Activated effector memory CD4-positive, alpha-beta T cell treated with Interleukin-2 at 50 U/mL for 16 hours (primary cell): ENCODE measurements at regions not wholly inside any gene's neighbourhood (a gene's known extent, or its start where the extent isn't known, plus 50 kb on each side); places are given as distances from the start of the nearest gene placed in this dataset.
"Not testable (repeated sequence)": the region's sequence is repeated elsewhere in the genome, so short reads cannot be mapped to it uniquely, and the experiment has no call there.

ENCODE experiments used
- DNase-seq: peaks from one replicate; pipeline ENCODE4 v3.0.0-alpha.2; 2020

DNA sequence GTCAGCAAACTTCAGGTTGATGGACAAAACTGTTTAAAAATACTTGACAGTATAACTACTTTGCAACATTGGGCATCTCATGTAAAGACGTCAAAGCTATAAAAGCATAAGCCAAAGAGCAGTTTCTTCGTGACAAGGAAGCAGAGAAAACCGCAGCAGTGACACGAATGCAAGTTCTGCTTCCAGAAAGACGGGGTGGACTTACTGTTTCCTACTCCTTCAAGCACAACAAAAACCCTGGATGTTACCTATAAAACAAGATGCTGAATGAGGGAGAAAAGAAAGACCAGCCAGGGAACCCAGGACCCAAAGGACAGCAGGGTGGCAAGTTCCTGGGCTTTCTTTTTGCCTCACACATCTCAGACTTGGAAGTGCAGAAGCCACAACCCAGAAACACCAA is 98.0 kb downstream of the DLL1 start:
- DNase-seq = no peak

DNA sequence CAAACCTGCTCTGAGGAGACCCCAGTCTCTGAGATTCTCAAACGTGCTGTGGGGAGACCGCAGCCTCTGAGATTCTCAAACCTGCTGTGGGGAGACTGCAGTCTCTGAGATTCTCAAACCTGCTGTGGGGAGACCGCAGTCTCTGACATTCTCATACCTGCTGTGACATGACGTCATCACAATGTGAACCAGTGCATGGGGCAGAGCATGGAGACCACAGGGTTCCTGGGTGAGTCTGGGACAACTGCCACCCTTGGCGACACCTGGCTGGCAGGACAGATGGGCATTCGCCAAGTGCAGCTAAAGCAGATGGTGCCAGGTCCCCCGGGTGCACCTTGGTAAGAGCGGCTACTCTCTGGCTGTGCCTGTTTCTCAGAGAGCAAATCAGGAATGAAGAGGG is 98.8 kb downstream of the DLL1 start:
- not testable (repeated sequence) for DNase-seq

- no peak for DNase-seq
Measured at GRCh38 chr6:170190046-170190445, 100.8 kb downstream of the DLL1 start.

DNA sequence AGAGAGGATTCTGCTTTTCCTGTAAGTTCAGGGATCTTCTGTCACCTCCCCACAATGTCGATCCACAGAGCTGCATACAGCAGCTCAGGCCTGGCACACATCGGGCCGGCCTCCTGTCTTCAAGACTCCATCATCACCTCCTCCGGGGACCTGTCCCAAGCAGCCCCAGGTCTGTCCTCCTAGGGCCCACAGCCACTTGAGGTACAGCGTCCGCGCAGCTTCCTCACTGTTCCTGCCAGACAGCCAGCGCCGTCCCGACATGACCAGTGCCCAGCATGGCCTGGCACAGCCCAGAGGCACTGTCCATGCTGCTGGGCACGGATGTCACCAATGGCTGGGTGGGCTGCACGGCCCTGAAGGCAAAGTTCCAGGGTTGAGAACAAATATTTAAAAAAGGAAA is 101.6 kb downstream of the DLL1 start:
- DNase-seq = no peak

- no peak for DNase-seq
Measured at GRCh38 chr6:170188571-170189001, 102.3 kb downstream of the DLL1 start.

DNA sequence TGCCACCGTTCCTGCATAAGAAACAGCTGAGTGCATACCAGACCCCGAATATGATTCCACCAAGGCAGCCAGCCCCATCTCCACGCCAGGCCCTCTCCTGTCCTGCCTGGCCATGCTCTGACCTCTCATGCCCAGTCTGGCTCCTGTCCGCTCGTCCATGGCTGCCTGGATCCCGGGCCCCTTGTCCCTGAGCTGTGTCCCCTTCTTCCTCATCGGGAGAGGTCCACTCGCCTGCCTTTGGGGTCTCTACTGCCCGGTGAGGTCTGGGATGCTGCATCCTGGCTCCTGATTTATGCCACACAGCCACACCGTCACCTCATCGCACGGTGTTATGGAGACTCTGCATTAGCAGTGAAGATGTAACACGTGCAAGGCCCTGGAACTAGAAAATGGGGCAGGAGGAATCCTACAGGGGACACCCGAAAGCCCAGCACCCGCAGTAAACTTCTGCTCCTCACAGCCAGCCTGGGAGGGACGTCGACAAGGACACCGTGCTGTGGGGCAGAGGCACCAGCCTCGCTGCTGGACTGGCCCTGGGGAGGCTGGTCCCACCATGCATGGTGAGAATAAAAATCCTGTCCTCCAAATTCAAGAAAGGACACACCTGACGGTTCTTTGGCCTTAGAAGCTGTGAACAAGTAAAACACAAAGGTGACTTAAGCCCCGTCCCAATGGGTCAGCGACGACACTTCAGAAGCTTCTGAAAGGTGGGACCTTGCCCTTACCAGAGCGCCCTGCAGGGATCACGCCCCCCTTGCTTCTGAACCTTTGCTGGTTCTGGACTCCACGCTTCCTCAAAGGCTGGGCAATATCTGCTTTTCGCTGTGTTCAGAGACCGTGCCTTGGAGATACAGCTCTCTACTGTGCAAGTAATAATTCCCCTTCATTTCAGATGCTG is 103.0 kb downstream of the DLL1 start:
- no peak for DNase-seq

- no peak for DNase-seq
Measured at GRCh38 chr6:170186941-170187668, 103.8 kb downstream of the DLL1 start.

GRCh38 chr6:170186006-170186935 is 104.6 kb downstream of the DLL1 start:
- no peak for DNase-seq

DNA sequence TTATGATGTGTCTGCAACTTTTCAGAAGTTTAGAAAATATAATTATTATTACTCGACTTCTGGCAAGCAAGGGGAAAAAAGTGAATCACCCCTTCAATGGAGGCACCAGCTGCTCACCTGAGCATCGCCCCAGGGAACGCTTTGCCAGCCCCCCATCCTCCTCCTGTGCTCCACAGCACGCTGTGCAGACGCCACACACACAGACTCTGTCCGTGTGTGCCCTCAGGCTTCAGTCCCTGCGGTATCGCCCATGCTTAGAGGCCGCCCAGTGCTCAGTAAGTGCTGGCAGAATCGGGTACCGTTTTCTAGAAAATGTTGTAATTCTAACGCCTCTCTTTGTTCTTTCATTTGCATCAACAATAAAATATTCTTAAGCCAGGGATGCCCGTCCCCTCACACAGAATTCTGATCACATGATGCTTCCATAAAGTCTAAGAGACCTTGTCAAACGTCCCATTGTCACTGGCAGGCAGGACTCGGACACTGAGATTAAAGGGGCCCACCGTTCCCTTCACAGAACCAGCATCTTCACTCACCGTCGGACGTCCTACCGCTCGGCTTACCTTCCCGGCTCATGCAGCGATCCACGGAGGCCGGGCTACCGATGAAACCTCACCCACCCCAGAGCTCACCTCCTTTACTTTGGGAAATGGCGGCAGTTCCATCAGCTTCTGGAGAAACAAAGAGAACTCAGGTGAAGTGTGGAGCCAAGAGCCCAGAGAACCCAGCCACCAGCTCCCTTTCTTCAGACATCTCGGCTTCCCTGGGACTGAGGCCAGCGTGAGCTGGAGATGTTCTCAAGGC is 105.5 kb downstream of the DLL1 start:
- DNase-seq = no peak

DNA sequence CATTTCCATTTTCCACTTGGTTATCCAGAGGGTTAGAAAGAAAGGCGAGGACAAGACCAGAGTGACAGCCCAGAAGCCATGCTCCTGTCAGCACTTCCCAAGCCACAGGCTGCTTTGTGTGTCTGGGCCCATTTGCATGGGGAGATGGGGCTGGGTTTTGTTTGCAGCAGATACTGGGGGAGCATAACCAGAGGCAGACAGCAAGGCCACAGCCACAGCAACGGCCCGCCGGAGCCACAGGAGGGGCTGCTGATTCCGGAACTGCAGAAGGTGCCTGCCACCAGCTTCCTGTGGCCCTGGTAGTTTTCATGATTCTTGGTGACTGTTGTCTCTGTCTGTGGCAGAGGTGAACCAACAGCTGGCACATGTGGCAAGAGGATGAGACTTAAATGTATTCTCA is 106.6 kb downstream of the DLL1 start:
- DNase-seq = no peak

DNA sequence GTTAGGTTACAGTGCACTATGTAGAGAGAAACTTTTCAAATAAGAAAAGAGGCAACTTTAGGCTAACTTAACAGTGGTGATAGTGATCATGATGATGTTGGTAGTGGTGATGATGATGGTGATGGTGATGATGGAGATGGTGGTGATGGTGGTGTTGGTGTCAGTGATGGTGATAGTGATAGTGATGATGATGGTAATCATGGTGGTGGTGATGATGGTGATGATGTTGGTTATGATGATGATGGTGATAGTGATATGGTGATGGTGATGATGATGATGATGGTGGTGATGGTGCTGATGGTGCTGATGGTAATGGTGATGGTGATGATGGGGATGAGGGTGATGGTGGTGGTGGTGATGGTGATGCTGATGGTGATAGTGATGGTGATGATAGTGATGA is 107.4 kb downstream of the DLL1 start:
- no peak for DNase-seq

DNA sequence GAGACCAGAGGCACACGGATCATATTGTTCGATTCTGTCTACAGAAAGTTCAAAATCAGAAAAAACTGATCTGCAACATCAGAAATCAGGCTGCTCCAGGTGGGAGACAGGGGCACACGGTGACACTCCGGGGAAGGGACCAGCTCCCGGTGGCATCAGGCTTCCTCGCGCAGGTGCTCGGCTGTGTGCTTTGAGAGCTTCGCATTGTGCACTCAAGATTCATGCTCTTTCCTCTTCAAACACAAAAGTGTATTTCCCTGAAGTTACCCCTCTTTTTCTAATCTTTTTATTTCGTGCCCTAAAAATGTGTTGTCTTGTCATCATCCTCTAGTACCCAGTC is 108.1 kb downstream of the DLL1 start:
- no peak for DNase-seq

GRCh38 chr6:170182093-170182780 is 108.6 kb downstream of the DLL1 start:
- DNase-seq = no peak

DNA sequence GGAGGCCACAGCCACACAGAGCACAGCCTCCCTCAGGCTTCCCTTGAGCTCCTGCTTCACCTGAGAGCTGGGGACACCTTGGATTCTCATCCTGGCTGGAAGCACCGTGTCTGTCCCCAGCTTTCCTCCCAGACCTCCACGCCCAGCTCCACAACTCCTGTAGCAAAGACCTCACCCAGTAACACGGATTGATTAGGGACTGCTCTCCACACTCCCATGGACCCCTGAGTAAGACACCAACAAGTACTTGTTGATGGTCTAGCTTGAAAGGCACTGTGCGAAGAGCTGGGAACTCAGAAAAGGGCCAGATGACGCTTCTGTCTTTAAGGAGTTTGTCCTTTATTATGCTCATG is 109.6 kb downstream of the DLL1 start:
- DNase-seq = no peak

GRCh38 chr6:170180671-170181337 is 110.1 kb downstream of the DLL1 start:
- DNase-seq = no peak

GRCh38 chr6:170179616-170180324 is 111.1 kb downstream of the DLL1 start:
- no peak for DNase-seq

- no peak for DNase-seq
Measured at GRCh38 chr6:170178561-170179477, 112.1 kb downstream of the DLL1 start.

GRCh38 chr6:170177772-170178560 is 112.9 kb downstream of the DLL1 start:
- no peak for DNase-seq
